GM12874 (cell line): ENCODE measurements at regions not wholly inside any gene's neighbourhood (a gene's known extent, or its start where the extent isn't known, plus 50 kb on each side); places are given as distances from the start of the nearest gene placed in this dataset.

Experiments used
- CTCF ChIP-seq: IDR thresholded peaks from 2 replicates; pipeline ENCODE4 v1.5.1; 2011; ENCODE audit warnings: low read depth, mild to moderate bottlenecking, control low read depth, low read length, moderate library complexity; ENCODE audit not compliant: insufficient read depth

- no peak for TF ChIP-seq CTCF
Observed at GRCh38 chr7:120114626-120115025, 158.3 kb upstream of the KCND2 start.

- no peak for TF ChIP-seq CTCF
Observed at GRCh38 chr7:120123528-120123927, 149.4 kb upstream of the KCND2 start.

- no peak for TF ChIP-seq CTCF
Observed at GRCh38 chr7:120131096-120131839, 141.7 kb upstream of the KCND2 start.

GRCh38 chr7:120138497-120138896 is 134.5 kb upstream of the KCND2 start:
- no peak for TF ChIP-seq CTCF

- TF ChIP-seq CTCF: no peak
Observed at GRCh38 chr7:120156476-120156875, 116.5 kb upstream of the KCND2 start.

GRCh38 chr7:120160166-120160565 is 112.8 kb upstream of the KCND2 start:
- no peak for TF ChIP-seq CTCF

GRCh38 chr7:120163449-120163848 is 109.5 kb upstream of the KCND2 start:
- no peak for TF ChIP-seq CTCF
